ENCODE measurements at regions not wholly inside any gene's neighbourhood (a gene's known extent, or its start where the extent isn't known, plus 50 kb on each side); places are given as distances from the start of the nearest gene placed in this dataset.

DNA sequence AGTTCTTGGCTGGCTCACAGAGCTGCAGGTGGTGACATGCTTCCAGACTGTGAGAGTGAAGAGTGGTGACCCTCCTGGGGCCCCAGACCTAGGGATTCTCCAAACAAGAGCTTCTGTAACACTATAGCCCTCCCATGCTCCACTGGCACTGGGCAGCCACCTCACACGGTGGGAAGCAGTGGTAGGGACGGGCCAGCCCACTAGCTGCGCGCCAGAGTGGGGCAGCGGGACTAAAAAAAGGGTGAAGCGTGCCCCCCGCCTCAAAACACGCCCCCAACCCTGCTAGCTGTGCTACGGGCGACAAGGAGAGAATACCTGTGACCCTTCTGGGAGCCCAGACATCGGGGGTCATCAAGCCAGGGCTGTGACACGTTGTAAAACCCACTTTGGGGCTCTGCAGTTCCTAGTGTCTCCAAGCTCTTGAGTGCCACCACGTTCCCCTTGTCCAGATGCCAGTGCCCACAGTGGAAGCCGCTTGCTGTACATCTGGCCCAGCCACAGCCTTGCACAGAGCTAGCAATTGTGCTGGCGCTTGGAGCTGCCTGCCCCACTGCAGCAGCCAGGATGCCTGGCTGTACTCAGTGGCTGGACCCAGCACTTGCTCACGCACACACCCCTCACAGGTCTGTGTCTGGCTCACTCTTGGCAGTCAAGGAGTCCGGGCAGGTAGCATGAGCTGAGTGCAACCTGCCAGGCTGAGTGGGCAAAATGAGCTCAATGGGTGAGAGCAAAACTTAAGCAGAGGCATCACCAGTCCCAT is 100.0 kb downstream of the DCAF12L2 start:
- TF ChIP-seq EZH2 (IDR thresholded peaks at IDR 0.05), result no peak
- TF ChIP-seq POLR2AphosphoS5 (IDR thresholded peaks at IDR 0.05; ENCODE audit: borderline replicate concordance, low read depth, low read length), result no peak
- no peak for TF ChIP-seq FOXP2 (optimal IDR thresholded peaks at IDR 0.05; ENCODE audit: control extremely low read depth, extremely low read length, insufficient read depth)
